Tibial nerve (tissue), 4 donors: ENCODE measurements at regions not wholly inside any gene's neighbourhood (a gene's known extent, or its start where the extent isn't known, plus 50 kb on each side); places are given as distances from the start of the nearest gene placed in this dataset.

Experiments
- CTCF ChIP-seq, 5 experiments: fragments of 200-600 bp in 3 of 5; fragments of 450-650 bp in 2 of 5; sonication (generic) in 3 of 5; IDR thresholded peaks; one replicate each; pipeline ENCODE4 v1.5.1; 2016 to 2019; ENCODE audit warnings: antibody characterized with exemption in 5 of 5, mild to moderate bottlenecking in 3 of 5, moderate library complexity in 2 of 5
- EP300 ChIP-seq, 2 donors: sonication (generic); formaldehyde crosslinking; IDR thresholded peaks; one replicate each; pipeline ENCODE4 v1.6.1; 2017; ENCODE audit warnings: antibody characterized with exemption in 2 of 2, mild to moderate bottlenecking in 1 of 2
- POLR2A ChIP-seq, 2 donors: fragments of 450-650 bp; IDR thresholded peaks; one replicate each; pipeline ENCODE4 v1.6.1; 2017; ENCODE audit warnings: antibody characterized with exemption in 2 of 2, mild to moderate bottlenecking in 2 of 2, moderate library complexity in 2 of 2

- TF ChIP-seq CTCF (IDR thresholded peaks at IDR 0.05) (no peak), POLR2A (IDR thresholded peaks at IDR 0.05) (no peak), EP300 (IDR thresholded peaks at IDR 0.05) (no peak)
These were observed 1184.8 kb downstream of the GATA3 start for GRCh38 chr10:9239298-9239697.
